H1 (cell line): ENCODE measurements at regions not wholly inside any gene's neighbourhood (a gene's known extent, or its start where the extent isn't known, plus 50 kb on each side); places are given as distances from the start of the nearest gene placed in this dataset.

Source experiments
- CTCF ChIA-PET: fragments of 300-600 bp; sonication (Branson Sonifier 250); formaldehyde crosslinking; loops from one replicate; lab custom pipeline; 2021; ENCODE audit not compliant: partially characterized antibody; lab: Charles Lee
- POLR2A ChIA-PET: fragments of 300-600 bp; sonication (Branson Sonifier 250); formaldehyde crosslinking; loops from one replicate; lab custom pipeline; 2021; ENCODE audit warnings: inconsistent platforms; ENCODE audit not compliant: partially characterized antibody; lab: Charles Lee
- DNase-seq, 2 experiments: peaks; one replicate each; pipeline versions ENCODE4 v3.0.0 to v3.0.0-alpha.2; 2010 to 2022; ENCODE audit warnings: low spot score in 2 of 2, low read depth in 1 of 2, mixed read lengths in 1 of 2
- FAIRE-seq: peaks from 2 replicates; lab custom pipeline; 2011; peaks lifted over from hg19 to GRCh38; lab: Jason Lieb, UNC
- H2AFZ ChIP-seq: 2 replicates; pipeline ENCODE4 v1.8.1; 2012; ENCODE audit warnings: low read length, inconsistent platforms
- H2AK5ac ChIP-seq: 2 replicates; pipeline ENCODE4 v1.6.1; 2013; ENCODE audit warnings: low read depth, low read length
- H2BK120ac ChIP-seq: replicated peaks from 2 replicates; pipeline ENCODE3; 2013; ENCODE audit warnings: low read depth, low read length, inconsistent platforms
- H2BK12ac ChIP-seq: 2 replicates; pipeline ENCODE4 v1.6.1; 2013; ENCODE audit warnings: low read depth, low read length
- H2BK15ac ChIP-seq: 2 replicates; pipeline ENCODE4 v1.6.1; 2013; ENCODE audit warnings: low read length
- H2BK20ac ChIP-seq: 2 replicates; pipeline ENCODE4 v1.6.1; 2013; ENCODE audit warnings: low read length
- H2BK5ac ChIP-seq: 2 replicates; pipeline ENCODE4 v1.6.1; 2013; ENCODE audit warnings: low read depth, low read length
- H3K14ac ChIP-seq: 2 replicates; pipeline ENCODE4 v1.6.1; 2013; ENCODE audit warnings: inconsistent platforms; ENCODE audit not compliant: insufficient read length
- H3K18ac ChIP-seq: 2 replicates; pipeline ENCODE4 v1.6.1; 2013; ENCODE audit warnings: low read length; ENCODE audit errors: extremely low read depth
- H3K23ac ChIP-seq: 2 replicates; pipeline ENCODE4 v1.6.1; 2013; ENCODE audit warnings: inconsistent platforms; ENCODE audit not compliant: insufficient read length
- H3K23me2 ChIP-seq: 2 replicates; pipeline ENCODE4 v1.6.1; 2013; ENCODE audit warnings: low read depth, low read length
- H3K27ac ChIP-seq: 2 replicates; pipeline ENCODE4 v1.6.1; 2011; ENCODE audit warnings: low read depth, low read length, inconsistent platforms
- H3K27me3 ChIP-seq, 4 experiments: replicated peaks in 1 of 4; 1 replicate in 1 of 4; 2 replicates in 3 of 4; pipeline versions ENCODE4 v1.6.1 to v1.8.1; 2011 to 2013; ENCODE audit warnings: low read length in 3 of 4, mild to moderate bottlenecking in 3 of 4, inconsistent platforms in 2 of 4, mixed read lengths in 2 of 4, moderate library complexity in 1 of 4; ENCODE audit not compliant: control insufficient read depth in 3 of 4, insufficient read depth in 3 of 4; ENCODE audit errors: extremely low read depth in 1 of 4
- H3K36me3 ChIP-seq, 4 experiments: 2 replicates each; pipeline versions ENCODE4 v1.6.1 to v1.8.1; 2011 to 2013; ENCODE audit warnings: mild to moderate bottlenecking in 4 of 4, low read length in 3 of 4, moderate library complexity in 2 of 4, control low read depth in 1 of 4, inconsistent platforms in 1 of 4; ENCODE audit not compliant: insufficient read depth in 4 of 4, control insufficient read depth in 2 of 4
- H3K4ac ChIP-seq: replicated peaks from 2 replicates; pipeline ENCODE3; 2013; ENCODE audit warnings: low read length, low read depth, mixed read lengths, inconsistent platforms; ENCODE audit not compliant: insufficient read length
- H3K4me1 ChIP-seq, 4 experiments: replicated peaks in 1 of 4; 1 replicate in 1 of 4; 2 replicates in 3 of 4; pipeline versions ENCODE4 v1.6.1 to v1.8.1; 2011 to 2013; ENCODE audit warnings: low read length in 3 of 4, inconsistent platforms in 2 of 4, mixed read lengths in 1 of 4; ENCODE audit not compliant: insufficient read depth in 4 of 4, control insufficient read depth in 3 of 4
- H3K4me2 ChIP-seq, 2 experiments: 2 replicates each; pipeline versions ENCODE4 v1.6.1 to v1.8.1; 2011 to 2013; ENCODE audit warnings: low read depth in 2 of 2, low read length in 2 of 2, control low read depth in 1 of 2, inconsistent platforms in 1 of 2, mild to moderate bottlenecking in 1 of 2; ENCODE audit not compliant: insufficient read depth in 1 of 2
- H3K4me3 ChIP-seq, 4 experiments: fragments of 200-600, 300-600 bp in 1 of 4; sonication (generic), shearing (Covaris generic), sonication (Bioruptor Twin) in 1 of 4; 2 replicates each; pipeline versions ENCODE4 v1.5.1 to v1.8.1; 2011 to 2016; ENCODE audit warnings: low read length in 4 of 4, low read depth in 3 of 4, control low read depth in 2 of 4, inconsistent platforms in 2 of 4, mild to moderate bottlenecking in 2 of 4, mixed read lengths in 1 of 4, moderate library complexity in 1 of 4; ENCODE audit not compliant: insufficient read depth in 2 of 4; ENCODE audit errors: extremely low read depth in 1 of 4
- H3K56ac ChIP-seq: replicated peaks from 2 replicates; pipeline ENCODE3; 2013; ENCODE audit warnings: low read depth, mild to moderate bottlenecking, mixed read lengths, low read length, inconsistent platforms; ENCODE audit not compliant: insufficient read length
- H3K79me1 ChIP-seq: 2 replicates; pipeline ENCODE4 v1.6.1; 2013; ENCODE audit warnings: low read depth, low read length, control low read depth
- H3K79me2 ChIP-seq, 2 experiments: 2 replicates each; pipeline versions ENCODE4 v1.6.1 to v1.8.1; 2012 to 2013; ENCODE audit warnings: low read length in 2 of 2, mild to moderate bottlenecking in 2 of 2, inconsistent platforms in 1 of 2; ENCODE audit not compliant: insufficient read depth in 2 of 2, control insufficient read depth in 1 of 2
- H3K9ac ChIP-seq, 4 experiments: replicated peaks in 1 of 4; 1 replicate in 1 of 4; 2 replicates in 3 of 4; pipeline versions ENCODE4 v1.6.1 to v1.8.1; 2011 to 2013; ENCODE audit warnings: low read depth in 3 of 4, low read length in 3 of 4, control low read depth in 2 of 4, mild to moderate bottlenecking in 2 of 4, moderate library complexity in 2 of 4, inconsistent platforms in 1 of 4; ENCODE audit errors: extremely low read depth in 1 of 4
- H3K9me3 ChIP-seq, 2 experiments: 2 replicates each; pipeline versions ENCODE4 v1.6.1 to v1.8.1; 2012 to 2013; ENCODE audit warnings: mild to moderate bottlenecking in 2 of 2, moderate library complexity in 2 of 2, control low read depth in 1 of 2, inconsistent platforms in 1 of 2, low read depth in 1 of 2, low read length in 1 of 2, mixed read lengths in 1 of 2; ENCODE audit not compliant: insufficient read depth in 2 of 2
- H4K20me1 ChIP-seq, 2 experiments: replicated peaks in 1 of 2; 2 replicates each; pipeline versions ENCODE3 to v1.8.1; 2011 to 2013; ENCODE audit warnings: inconsistent platforms in 2 of 2, low read length in 2 of 2, mild to moderate bottlenecking in 1 of 2; ENCODE audit not compliant: insufficient read depth in 2 of 2, control insufficient read depth in 1 of 2
- H4K5ac ChIP-seq: 2 replicates; pipeline ENCODE4 v1.6.1; 2013; ENCODE audit warnings: low read length, low read depth, mixed read lengths, inconsistent platforms; ENCODE audit not compliant: insufficient read length
- H4K8ac ChIP-seq: 2 replicates; pipeline ENCODE4 v1.8.0; 2013; ENCODE audit warnings: mild to moderate bottlenecking, moderate library complexity, low read length, inconsistent platforms; ENCODE audit not compliant: insufficient read depth; ENCODE audit errors: extremely low read depth
- H4K91ac ChIP-seq: replicated peaks from 2 replicates; pipeline ENCODE3; 2013; ENCODE audit warnings: low read length, mixed read lengths, inconsistent platforms; ENCODE audit not compliant: insufficient read length
- RNF2 ChIP-seq: fragments of 200-900, 300-1000 bp; sonication (generic); IDR thresholded peaks from 2 replicates; pipeline ENCODE4 v1.7.1; 2016; ENCODE audit warnings: borderline replicate concordance, low read depth, mild to moderate bottlenecking, antibody characterized with exemption, low read length; ENCODE audit not compliant: poor library complexity, severe bottlenecking; ENCODE audit errors: missing control alignments
- WGBS, 2 experiments: shearing (Covaris generic) in 1 of 2; methylation state at CpG; one replicate each; pipeline versions ENCODE4 v1.1.6 to v1.1.7; 2013 to 2015; ENCODE audit warnings: low lambda C conversion rate in 2 of 2, mixed read lengths in 2 of 2, inconsistent platforms in 1 of 2, low coverage in 1 of 2, missing lambda C conversion rate in 1 of 2; ENCODE audit not compliant: insufficient replicate concordance in 2 of 2, insufficient coverage in 1 of 2, insufficient read length in 1 of 2; ENCODE audit errors: extremely low coverage in 1 of 2, missing lambda C conversion rate in 1 of 2; 5-methylcytosine and 5-hydroxymethylcytosine counted together

GRCh38 chr7:138257459-138258196 lies 181.4 kb downstream of the AKR1D1 start:
- Histone ChIP-seq H4K20me1 (no peaks in the 10 kb centered on the region), H2BK5ac (no peak overlapping the region)
- TF ChIP-seq RNF2, result no peak
- TF ChIP-seq, all 59 proteins: peak for 0
- no peak overlapping the region for H2BK15ac ChIP-seq
- peaks cover 0 to 4% of the 10 kb centered on the region in 2 experiments; a peak in 1 of 4 replicates for H3K9me3 ChIP-seq
- H4K91ac ChIP-seq, result no peak overlapping the region
- ChIA-PET CTCF (no interaction called here), POLR2A (interaction anchor here (1.0 to 1.7 kb wide), 3 partner anchors 10 to 213 kb away, joined by 3 to 5 read pairs (median 4); no protein-coding TSS in a partner anchor)
- peak overlapping the region; percentile 23; the same call in 1 of the 2 replicates for H2BK12ac ChIP-seq
- H4K5ac ChIP-seq, result no peak overlapping the region
- no peak overlapping the region for H3K56ac ChIP-seq
- H3K27ac ChIP-seq, result no peak overlapping the region
- no peak overlapping the region for H3K4ac ChIP-seq
- no peak overlapping the region for H2AFZ ChIP-seq
- H3K79me1 ChIP-seq, result no peaks in the 10 kb centered on the region
- 94% methylated on average over 10 of the region's 10 CpGs; no CpG with 5 or more reads in 1 of the 2 experiments for WGBS, 2 experiments
- H2BK20ac ChIP-seq, result peak overlapping the region; percentile 72
- H3K23me2 ChIP-seq, result no peaks in the 10 kb centered on the region
- H3K18ac ChIP-seq, result no peak overlapping the region
- H3K79me2 ChIP-seq, result no peaks in the 10 kb centered on the region
- no peak overlapping the region for H3K23ac ChIP-seq
- peaks cover 0 to 2% (median 0%) of the 10 kb centered on the region in 4 experiments; a peak in 1 of 7 replicates for H3K27me3 ChIP-seq
- no peak overlapping the region for H2AK5ac ChIP-seq
- H3K4me3 ChIP-seq, result no peak overlapping the region
- no peak overlapping the region for H3K9ac ChIP-seq
- FAIRE-seq (no peak), DNase-seq (peak in 1 of 2 experiments; percentile 35)
- peak overlapping the region; percentile 75 for H2BK120ac ChIP-seq
- no peak overlapping the region for H4K8ac ChIP-seq
- peaks cover 0 to 4% (median 0%) of the 10 kb centered on the region in 4 experiments; a peak in 1 of 8 replicates for H3K36me3 ChIP-seq
- H3K4me2 ChIP-seq, result no peak overlapping the region
- H3K4me1 ChIP-seq, result peaks cover 0 to 4% (median 1%) of the 10 kb centered on the region in 4 experiments; a peak in 3 of 7 replicates
- H3K14ac ChIP-seq, result no peak overlapping the region
